Tibial nerve (tissue), 4 donors: ENCODE measurements at regions not wholly inside any gene's neighbourhood (a gene's known extent, or its start where the extent isn't known, plus 50 kb on each side); places are given as distances from the start of the nearest gene placed in this dataset.

Experiments used
- DNase-seq, 2 donors: peaks; one replicate each; pipeline ENCODE4 v3.0.0-alpha.2; 2019; ENCODE audit warnings: low spot score in 2 of 2
- H3K27ac ChIP-seq, 4 donors: fragments of 200-600 bp; sonication (generic) in 3 of 4; one replicate each; pipeline ENCODE4 v1.5.1; 2017 to 2019; ENCODE audit warnings: mild to moderate bottlenecking in 1 of 4
- H3K27me3 ChIP-seq, 2 donors: fragments of 200-600 bp; sonication (generic) in 1 of 2; one replicate each; pipeline versions ENCODE4 v1.5.1 to v1.6.0; 2017 to 2019
- H3K36me3 ChIP-seq, 3 donors: fragments of 200-600 bp; sonication (generic); one replicate each; pipeline ENCODE4 v1.5.1; 2018 to 2019
- H3K4me1 ChIP-seq, 4 donors: fragments of 200-600 bp; sonication (generic) in 3 of 4; one replicate each; pipeline ENCODE4 v1.5.1; 2017 to 2019
- H3K4me3 ChIP-seq, 4 donors: fragments of 200-600 bp; sonication (generic) in 3 of 4; one replicate each; pipeline ENCODE4 v1.5.1; 2017 to 2019; ENCODE audit warnings: mild to moderate bottlenecking in 1 of 4, moderate library complexity in 1 of 4
- H3K9me3 ChIP-seq, 4 donors: fragments of 200-600 bp; sonication (generic) in 3 of 4; one replicate each; pipeline ENCODE4 v1.5.1; 2017 to 2019
- EP300 ChIP-seq, 2 donors: sonication (generic); formaldehyde crosslinking; IDR thresholded peaks; one replicate each; pipeline ENCODE4 v1.6.1; 2017; ENCODE audit warnings: antibody characterized with exemption in 2 of 2, mild to moderate bottlenecking in 1 of 2
- POLR2A ChIP-seq, 2 donors: fragments of 450-650 bp; IDR thresholded peaks; one replicate each; pipeline ENCODE4 v1.6.1; 2017; ENCODE audit warnings: antibody characterized with exemption in 2 of 2, mild to moderate bottlenecking in 2 of 2, moderate library complexity in 2 of 2
- WGBS, 2 donors: methylation state at CpG; one replicate each; pipeline ENCODE4 v1.1.5; 2018; 5-methylcytosine and 5-hydroxymethylcytosine counted together
- TF ChIP-seq, protein P1 (sequence below), 5 experiments: fragments of 200-600 bp in 3 of 5; fragments of 450-650 bp in 2 of 5; sonication (generic) in 3 of 5; IDR thresholded peaks; one replicate each; pipeline ENCODE4 v1.5.1; 2016 to 2019; ENCODE audit warnings: antibody characterized with exemption in 5 of 5, mild to moderate bottlenecking in 3 of 5, moderate library complexity in 2 of 5

DNA sequence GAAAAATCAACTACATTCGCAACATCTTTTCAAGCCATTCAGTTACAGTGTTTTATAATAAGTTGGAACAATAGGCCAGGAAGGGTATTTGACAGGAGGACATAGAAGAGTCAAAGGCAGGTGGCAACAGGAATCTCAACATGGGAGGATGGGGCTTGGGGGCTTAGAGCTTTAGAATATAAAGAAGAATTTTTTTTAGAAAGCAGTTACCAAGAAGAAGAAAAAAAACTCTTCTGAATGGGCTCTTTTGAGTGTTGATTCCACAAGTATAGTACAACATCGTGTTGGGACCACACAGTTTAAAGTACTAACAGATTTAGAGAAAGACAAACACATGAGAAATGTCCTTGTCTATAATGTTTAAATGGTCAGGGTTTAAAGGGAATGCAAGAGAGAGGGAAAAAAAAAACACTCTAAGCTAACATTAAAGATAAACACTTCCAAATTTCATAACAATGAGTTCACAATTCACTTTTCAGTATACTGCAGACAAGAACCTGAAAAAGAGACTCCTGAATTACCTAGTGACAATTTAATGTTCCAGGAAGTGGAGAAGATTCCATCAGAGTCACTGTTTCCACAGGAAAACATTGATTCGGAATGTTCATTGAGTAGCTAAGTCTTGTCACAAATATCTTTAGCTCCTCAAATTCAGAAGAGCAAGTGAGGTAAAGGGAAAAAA, 282.3 kb downstream of the DEPDC1B start:
- Histone ChIP-seq H3K36me3 (no peaks in the 10 kb centered on the region), H3K27ac (no peak overlapping the region), H3K4me3 (no peak overlapping the region), H3K27me3 (no peaks in the 10 kb centered on the region), H3K4me1 (no peaks in the 10 kb centered on the region), H3K9me3 (peaks cover 0 to 26% (median 0%) of the 10 kb centered on the region in 4 donors)
- 55 to 59% methylated on average over 3 of the region's 3 CpGs for WGBS, 2 donors
- DNase-seq, result no peak
- TF ChIP-seq, protein P1, sequence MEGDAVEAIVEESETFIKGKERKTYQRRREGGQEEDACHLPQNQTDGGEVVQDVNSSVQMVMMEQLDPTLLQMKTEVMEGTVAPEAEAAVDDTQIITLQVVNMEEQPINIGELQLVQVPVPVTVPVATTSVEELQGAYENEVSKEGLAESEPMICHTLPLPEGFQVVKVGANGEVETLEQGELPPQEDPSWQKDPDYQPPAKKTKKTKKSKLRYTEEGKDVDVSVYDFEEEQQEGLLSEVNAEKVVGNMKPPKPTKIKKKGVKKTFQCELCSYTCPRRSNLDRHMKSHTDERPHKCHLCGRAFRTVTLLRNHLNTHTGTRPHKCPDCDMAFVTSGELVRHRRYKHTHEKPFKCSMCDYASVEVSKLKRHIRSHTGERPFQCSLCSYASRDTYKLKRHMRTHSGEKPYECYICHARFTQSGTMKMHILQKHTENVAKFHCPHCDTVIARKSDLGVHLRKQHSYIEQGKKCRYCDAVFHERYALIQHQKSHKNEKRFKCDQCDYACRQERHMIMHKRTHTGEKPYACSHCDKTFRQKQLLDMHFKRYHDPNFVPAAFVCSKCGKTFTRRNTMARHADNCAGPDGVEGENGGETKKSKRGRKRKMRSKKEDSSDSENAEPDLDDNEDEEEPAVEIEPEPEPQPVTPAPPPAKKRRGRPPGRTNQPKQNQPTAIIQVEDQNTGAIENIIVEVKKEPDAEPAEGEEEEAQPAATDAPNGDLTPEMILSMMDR (IDR thresholded peaks at IDR 0.05), result no peak
- TF ChIP-seq POLR2A (IDR thresholded peaks at IDR 0.05), result no peak
- TF ChIP-seq EP300 (IDR thresholded peaks at IDR 0.05), result no peak

DNA sequence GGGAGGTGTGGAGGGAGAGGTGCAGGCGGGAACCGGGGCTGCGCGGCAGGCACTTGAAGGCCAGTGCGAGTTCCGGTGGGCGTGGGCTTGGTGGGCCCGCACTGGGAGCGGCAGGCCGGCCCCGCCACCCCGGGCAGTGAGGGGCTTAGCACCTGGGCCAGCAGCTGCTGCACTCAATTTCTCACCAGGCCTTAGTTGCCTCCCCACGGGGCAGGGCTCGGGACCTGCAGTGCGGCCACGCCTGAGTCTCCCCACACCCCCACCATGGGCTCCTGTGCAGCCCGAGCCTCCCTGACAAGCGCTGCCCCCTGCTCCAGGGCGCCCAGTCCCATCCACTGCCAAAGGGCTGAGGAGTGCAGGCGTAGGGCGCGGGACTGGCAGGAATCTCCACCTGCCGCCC, 284.5 kb downstream of the DEPDC1B start:
- peaks cover 0 to 18% (median 0%) of the 10 kb centered on the region in 4 donors for H3K9me3 ChIP-seq
- H3K27me3 ChIP-seq, result no peaks in the 10 kb centered on the region
- WGBS, 2 donors, result 95 to 99% methylated on average over 15 to 20 of the region's 23 CpGs
- H3K4me1 ChIP-seq, result no peaks in the 10 kb centered on the region
- no peak overlapping the region for H3K27ac ChIP-seq
- no peak for DNase-seq
- TF ChIP-seq, protein P1 (IDR thresholded peaks at IDR 0.05), result no peak
- TF ChIP-seq EP300 (IDR thresholded peaks at IDR 0.05), result no peak
- no peak for TF ChIP-seq POLR2A (IDR thresholded peaks at IDR 0.05)
- H3K36me3 ChIP-seq, result no peaks in the 10 kb centered on the region
- no peak overlapping the region for H3K4me3 ChIP-seq

DNA sequence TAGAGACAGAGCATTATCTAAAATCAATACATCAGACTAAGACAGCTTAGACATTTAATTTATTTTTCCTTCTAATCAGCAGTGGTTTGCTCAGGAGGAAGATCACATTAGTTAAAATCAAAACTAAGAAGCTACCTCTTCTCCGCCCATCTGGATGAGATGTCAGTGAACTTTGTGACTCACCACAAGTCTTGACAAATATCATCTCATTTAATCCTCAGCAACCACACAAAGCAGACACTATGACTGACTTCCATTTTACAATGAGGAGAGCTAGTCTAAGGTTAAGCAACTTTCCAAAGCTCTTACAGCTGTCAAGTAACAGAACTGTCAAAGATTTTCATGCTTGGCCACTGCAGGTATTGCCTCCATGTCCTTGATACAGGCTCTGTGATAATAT, 289.5 kb downstream of the DEPDC1B start:
- no peak for TF ChIP-seq POLR2A (IDR thresholded peaks at IDR 0.05)
- TF ChIP-seq, protein P1 (IDR thresholded peaks at IDR 0.05), result no peak
- no peak for DNase-seq
- Histone ChIP-seq H3K36me3 (no peaks in the 10 kb centered on the region), H3K4me1 (no peaks in the 10 kb centered on the region), H3K9me3 (peaks cover 0 to 4% (median 0%) of the 10 kb centered on the region in 4 donors), H3K27ac (no peak overlapping the region), H3K27me3 (no peaks in the 10 kb centered on the region), H3K4me3 (no peak overlapping the region)
- WGBS, 2 donors, result 84 to 100% methylated on average over 1 of the region's 1 CpG

DNA sequence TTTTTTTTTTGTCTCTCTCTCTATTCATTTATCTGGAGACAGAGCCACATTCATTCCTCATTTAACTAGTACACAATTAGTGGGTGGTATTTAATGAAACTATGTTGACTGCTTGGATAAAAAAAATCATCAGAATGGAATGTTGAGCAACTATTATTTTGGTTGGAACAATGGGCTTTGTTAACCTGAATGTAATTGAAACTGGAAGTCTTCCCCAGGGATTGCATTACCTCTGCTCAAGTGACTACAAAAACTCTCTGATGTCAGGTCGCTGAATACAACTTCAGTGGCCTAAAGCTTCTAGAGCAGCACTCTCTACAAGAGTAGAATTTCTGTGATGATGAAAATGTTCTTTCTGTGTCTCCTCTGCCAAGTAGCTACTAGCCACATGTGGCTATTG, 295.8 kb downstream of the DEPDC1B start:
- DNase-seq, result no peak
- no peaks in the 10 kb centered on the region for H3K4me1 ChIP-seq
- H3K4me3 ChIP-seq, result no peak overlapping the region
- no peak overlapping the region for H3K27ac ChIP-seq
- no peaks in the 10 kb centered on the region for H3K27me3 ChIP-seq
- H3K36me3 ChIP-seq, result no peaks in the 10 kb centered on the region
- WGBS, 2 donors, result 48 to 50% methylated on average over 1 of the region's 1 CpG
- H3K9me3 ChIP-seq, result no peaks in the 10 kb centered on the region
- TF ChIP-seq EP300 (IDR thresholded peaks at IDR 0.05) (no peak), POLR2A (IDR thresholded peaks at IDR 0.05) (no peak)
- TF ChIP-seq, protein P1 (IDR thresholded peaks at IDR 0.05), result no peak

- Histone ChIP-seq H3K27me3 (no peaks in the 10 kb centered on the region), H3K9me3 (no peaks in the 10 kb centered on the region), H3K4me3 (no peak overlapping the region), H3K36me3 (no peaks in the 10 kb centered on the region), H3K27ac (no peak overlapping the region), H3K4me1 (no peaks in the 10 kb centered on the region)
- 27 to 44% methylated on average over 1 of the region's 1 CpG for WGBS, 2 donors
- TF ChIP-seq, protein P1 (IDR thresholded peaks at IDR 0.05), result no peak
- TF ChIP-seq EP300 (IDR thresholded peaks at IDR 0.05), result no peak
- no peak for TF ChIP-seq POLR2A (IDR thresholded peaks at IDR 0.05)
- DNase-seq, result no peak
Measured at GRCh38 chr5:60403343-60404006, 296.5 kb downstream of the DEPDC1B start.
